ENCODE measurements at regions not wholly inside any gene's neighbourhood (a gene's known extent, or its start where the extent isn't known, plus 50 kb on each side); places are given as distances from the start of the nearest gene placed in this dataset.

GRCh38 chr1:34406377-34406776 lies 229.7 kb downstream of the C1orf94 start:
- no peak for TF ChIP-seq EZH2 (IDR thresholded peaks at IDR 0.05; ENCODE audit: borderline replicate concordance, low read depth, low read length, severe bottlenecking)
- TF ChIP-seq POLR2AphosphoS5 (IDR thresholded peaks at IDR 0.05; ENCODE audit: insufficient read depth, low read depth, low read length) = no peak

Data from endothelial cell of umbilical vein (primary cell).